H1 (cell line): ENCODE measurements at regions not wholly inside any gene's neighbourhood (a gene's known extent, or its start where the extent isn't known, plus 50 kb on each side); places are given as distances from the start of the nearest gene placed in this dataset.

Experiments used
- SRF ChIP-seq: IDR thresholded peaks from 2 replicates; pipeline ENCODE4 v1.6.1; 2011; ENCODE audit warnings: mild to moderate bottlenecking, low read depth, low read length, moderate library complexity
- YY1 ChIP-seq: IDR thresholded peaks from 2 replicates; pipeline ENCODE4 v1.6.1; 2011; ENCODE audit warnings: low read depth, mild to moderate bottlenecking, low read length

GRCh38 chr4:66639361-66639760 is 905.9 kb downstream of the CENPC start (continued):
- TF ChIP-seq YY1 (no peak), SRF (no peak)
